ENCODE measurements at regions not wholly inside any gene's neighbourhood (a gene's known extent, or its start where the extent isn't known, plus 50 kb on each side); places are given as distances from the start of the nearest gene placed in this dataset.
"Not testable (repeated sequence)": the region's sequence is repeated elsewhere in the genome, so short reads cannot be mapped to it uniquely, and the experiment has no call there.

DNA sequence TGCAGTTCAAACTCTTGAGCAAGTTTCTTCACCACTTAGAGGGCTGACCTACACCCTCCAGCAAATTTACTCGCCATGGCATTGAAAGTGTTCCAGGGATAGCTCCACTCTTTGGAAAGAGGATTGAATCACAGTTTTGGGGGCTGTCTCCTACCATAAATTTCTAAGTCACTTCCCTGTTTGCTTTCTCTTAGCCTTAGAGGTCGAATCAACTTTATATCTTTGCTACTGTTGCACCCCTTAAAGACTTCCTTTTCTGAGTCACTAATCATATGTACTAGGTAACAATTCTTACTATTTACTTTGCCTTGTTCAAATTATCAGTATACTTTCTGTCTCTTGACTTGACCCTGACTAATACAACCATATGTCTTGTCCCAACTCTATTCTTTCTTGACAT is 1151.8 kb upstream of the ALCAM start:
- intact Hi-C loops (cut with DNase I), result no loop called here
- Histone ChIP-seq H3K9me3 (no peaks in the 10 kb centered on the region), H3K36me3 (no peaks in the 10 kb centered on the region), H3K27me3 (no peaks in the 10 kb centered on the region), H3K4me1 (no peaks in the 10 kb centered on the region), H3K27ac (no peak overlapping the region), H3K4me3 (no peak overlapping the region)
- TF ChIP-seq, protein P1, sequence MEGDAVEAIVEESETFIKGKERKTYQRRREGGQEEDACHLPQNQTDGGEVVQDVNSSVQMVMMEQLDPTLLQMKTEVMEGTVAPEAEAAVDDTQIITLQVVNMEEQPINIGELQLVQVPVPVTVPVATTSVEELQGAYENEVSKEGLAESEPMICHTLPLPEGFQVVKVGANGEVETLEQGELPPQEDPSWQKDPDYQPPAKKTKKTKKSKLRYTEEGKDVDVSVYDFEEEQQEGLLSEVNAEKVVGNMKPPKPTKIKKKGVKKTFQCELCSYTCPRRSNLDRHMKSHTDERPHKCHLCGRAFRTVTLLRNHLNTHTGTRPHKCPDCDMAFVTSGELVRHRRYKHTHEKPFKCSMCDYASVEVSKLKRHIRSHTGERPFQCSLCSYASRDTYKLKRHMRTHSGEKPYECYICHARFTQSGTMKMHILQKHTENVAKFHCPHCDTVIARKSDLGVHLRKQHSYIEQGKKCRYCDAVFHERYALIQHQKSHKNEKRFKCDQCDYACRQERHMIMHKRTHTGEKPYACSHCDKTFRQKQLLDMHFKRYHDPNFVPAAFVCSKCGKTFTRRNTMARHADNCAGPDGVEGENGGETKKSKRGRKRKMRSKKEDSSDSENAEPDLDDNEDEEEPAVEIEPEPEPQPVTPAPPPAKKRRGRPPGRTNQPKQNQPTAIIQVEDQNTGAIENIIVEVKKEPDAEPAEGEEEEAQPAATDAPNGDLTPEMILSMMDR (IDR thresholded peaks at IDR 0.05), result no peak
- DNase-seq (ENCODE audit: low spot score in 2 of 2), result no peak

- H3K27me3 ChIP-seq; H3K4me3 ChIP-seq; DNase-seq (ENCODE audit: low spot score in 2 of 2); H3K36me3 ChIP-seq; H3K4me1 ChIP-seq; H3K27ac ChIP-seq; H3K9me3 ChIP-seq; intact Hi-C loops (cut with DNase I): not testable (repeated sequence)
Measured at GRCh38 chr3:104219046-104219445, 1147.7 kb upstream of the ALCAM start.

- Histone ChIP-seq H3K27me3 (no peaks in the 10 kb centered on the region), H3K4me3 (no peak overlapping the region), H3K36me3 (no peaks in the 10 kb centered on the region), H3K9me3 (no peaks in the 10 kb centered on the region), H3K27ac (no peak overlapping the region), H3K4me1 (no peaks in the 10 kb centered on the region)
- intact Hi-C loops (cut with DNase I), result no loop called here
- TF ChIP-seq, protein P1 (IDR thresholded peaks at IDR 0.05), result no peak
- DNase-seq (ENCODE audit: low spot score in 2 of 2), result no peak
Measured at GRCh38 chr3:104234442-104235194, 1132.1 kb upstream of the ALCAM start.

GRCh38 chr3:104244680-104245220 is 1122.0 kb upstream of the ALCAM start:
- H3K9me3 ChIP-seq, result peaks cover 0 to 12% of the 10 kb centered on the region in 2 donors
- TF ChIP-seq, protein P1 (IDR thresholded peaks at IDR 0.05), result no peak
- no peaks in the 10 kb centered on the region for H3K27me3 ChIP-seq
- H3K27ac ChIP-seq, result no peak overlapping the region
- no peak overlapping the region for H3K4me3 ChIP-seq
- no peaks in the 10 kb centered on the region for H3K36me3 ChIP-seq
- intact Hi-C loops (cut with DNase I), result no loop called here
- no peaks in the 10 kb centered on the region for H3K4me1 ChIP-seq
- DNase-seq (ENCODE audit: low spot score in 2 of 2), result no peak

DNA sequence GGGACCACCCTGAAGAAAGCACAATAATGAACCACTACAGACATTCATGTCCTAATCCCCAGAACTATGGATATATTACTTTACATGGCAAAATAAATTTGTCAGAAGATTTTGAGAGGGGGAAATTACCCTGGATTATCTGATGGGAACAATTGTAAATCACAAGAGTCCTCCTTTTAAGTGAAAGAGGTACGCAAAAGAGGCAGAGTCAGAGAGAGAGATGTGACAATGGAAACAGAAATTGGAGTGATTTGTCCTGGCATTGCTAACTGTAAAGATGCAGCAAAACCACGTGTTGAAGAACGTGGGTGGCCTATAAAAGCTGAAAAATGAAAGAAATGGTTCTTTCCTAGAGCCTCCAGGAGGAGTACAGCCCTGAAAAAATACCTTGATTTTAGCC is 1121.4 kb upstream of the ALCAM start:
- TF ChIP-seq, protein P1 (IDR thresholded peaks at IDR 0.05), result no peak
- Histone ChIP-seq H3K9me3 (peaks cover 0 to 12% of the 10 kb centered on the region in 2 donors), H3K27me3 (no peaks in the 10 kb centered on the region), H3K27ac (no peak overlapping the region), H3K4me3 (no peak overlapping the region), H3K36me3 (no peaks in the 10 kb centered on the region), H3K4me1 (no peaks in the 10 kb centered on the region)
- no peak for DNase-seq (ENCODE audit: low spot score in 2 of 2)
- intact Hi-C loops (cut with DNase I), result no loop called here

GRCh38 chr3:104245981-104246380 is 1120.7 kb upstream of the ALCAM start:
- Histone ChIP-seq H3K27me3 (no peaks in the 10 kb centered on the region), H3K4me1 (no peaks in the 10 kb centered on the region), H3K4me3 (no peak overlapping the region), H3K27ac (no peak overlapping the region), H3K36me3 (no peaks in the 10 kb centered on the region), H3K9me3 (peaks cover 0 to 12% of the 10 kb centered on the region in 2 donors)
- DNase-seq (ENCODE audit: low spot score in 2 of 2), result no peak
- intact Hi-C loops (cut with DNase I), result no loop called here
- TF ChIP-seq, protein P1 (IDR thresholded peaks at IDR 0.05), result no peak

Measured in ascending aorta (tissue), 2 donors.